Cardiac septum (tissue), 1 donor: ENCODE measurements at regions not wholly inside any gene's neighbourhood (a gene's known extent, or its start where the extent isn't known, plus 50 kb on each side); places are given as distances from the start of the nearest gene placed in this dataset.
"Not testable (repeated sequence)": the region's sequence is repeated elsewhere in the genome, so short reads cannot be mapped to it uniquely, and the experiment has no call there.

Source experiments
- DNase-seq: peaks from one replicate; pipeline ENCODE4 v3.0.0-alpha.2; 2020; ENCODE audit warnings: low spot score
- intact Hi-C: fragments of 100-400 bp; cut with DNase I; formaldehyde crosslinking; loops from one replicate; pipeline ENCODE4 v1.14.0; 2022
- donor health status: DM: no; HTN: no; CAD: no.

GRCh38 chr14:37709419-37710195 lies 114.2 kb downstream of the TTC6 start:
- DNase-seq: no peak
- intact Hi-C loops: loop anchor here (2.0 kb wide), 1 partner anchor 165 kb away; no protein-coding TSS in a partner anchor

GRCh38 chr14:37711356-37711830 lies 116.0 kb downstream of the TTC6 start:
- no peak for DNase-seq
- intact Hi-C loops: no loop called here

- intact Hi-C loops: no loop called here
Observed at GRCh38 chr14:37711831-37712475, 116.5 kb downstream of the TTC6 start.

GRCh38 chr14:37712476-37712860 lies 117.0 kb downstream of the TTC6 start:
- not testable (repeated sequence) for DNase-seq

More at GRCh38 chr14:37711831-37712475, 116.5 kb downstream of the TTC6 start:
- no peak for DNase-seq

GRCh38 chr14:37712976-37713431 lies 117.6 kb downstream of the TTC6 start:
- no peak for DNase-seq
- intact Hi-C loops: no loop called here

More at GRCh38 chr14:37712476-37712860, 117.0 kb downstream of the TTC6 start:
- intact Hi-C loops: not testable (repeated sequence)

- intact Hi-C loops: no loop called here
- DNase-seq: no peak
Observed at GRCh38 chr14:37720131-37720530, 124.7 kb downstream of the TTC6 start.

- intact Hi-C loops: no loop called here
- DNase-seq: no peak
Observed at GRCh38 chr14:37721976-37722659, 126.7 kb downstream of the TTC6 start.

- no peak for DNase-seq
Observed at GRCh38 chr14:37723515-37723914, 128.1 kb downstream of the TTC6 start.

GRCh38 chr14:37726708-37727107 lies 131.3 kb downstream of the TTC6 start:
- DNase-seq: no peak
- intact Hi-C loops: no loop called here

More at GRCh38 chr14:37723515-37723914, 128.1 kb downstream of the TTC6 start:
- intact Hi-C loops: no loop called here

- no peak for DNase-seq
Observed at GRCh38 chr14:37729218-37729617, 133.8 kb downstream of the TTC6 start.

GRCh38 chr14:37731094-37731493 lies 135.7 kb downstream of the TTC6 start:
- intact Hi-C loops: no loop called here
- DNase-seq: no peak

More at GRCh38 chr14:37729218-37729617, 133.8 kb downstream of the TTC6 start:
- intact Hi-C loops: no loop called here

- intact Hi-C loops: no loop called here
Observed at GRCh38 chr14:37745657-37746056, 150.2 kb downstream of the TTC6 start.

GRCh38 chr14:37746140-37746832 lies 150.9 kb downstream of the TTC6 start:
- intact Hi-C loops: no loop called here
- no peak for DNase-seq

More at GRCh38 chr14:37745657-37746056, 150.2 kb downstream of the TTC6 start:
- no peak for DNase-seq

GRCh38 chr14:37753459-37753858 lies 158.0 kb downstream of the TTC6 start:
- no peak for DNase-seq
- intact Hi-C loops: no loop called here

GRCh38 chr14:37760275-37760674 lies 164.8 kb downstream of the TTC6 start:
- DNase-seq, intact Hi-C loops: not testable (repeated sequence)

GRCh38 chr14:37763266-37763665 lies 167.8 kb downstream of the TTC6 start:
- DNase-seq: no peak
- intact Hi-C loops: no loop called here

GRCh38 chr14:37772283-37772682 lies 176.9 kb downstream of the TTC6 start:
- intact Hi-C loops, DNase-seq: not testable (repeated sequence)

GRCh38 chr14:37776791-37777499 lies 181.5 kb downstream of the TTC6 start:
- intact Hi-C loops: no loop called here
- no peak for DNase-seq
